HG02763 (cell line): ENCODE measurements at regions not wholly inside any gene's neighbourhood (a gene's known extent, or its start where the extent isn't known, plus 50 kb on each side); places are given as distances from the start of the nearest gene placed in this dataset.

Experiments
- ATAC-seq: cut with Tn5 transposase; IDR thresholded peaks from one replicate; pipeline ENCODE4 v1.9.1; 2021; ENCODE audit warnings: mild to moderate bottlenecking, moderate library complexity; ENCODE audit not compliant: unreplicated experiment

DNA sequence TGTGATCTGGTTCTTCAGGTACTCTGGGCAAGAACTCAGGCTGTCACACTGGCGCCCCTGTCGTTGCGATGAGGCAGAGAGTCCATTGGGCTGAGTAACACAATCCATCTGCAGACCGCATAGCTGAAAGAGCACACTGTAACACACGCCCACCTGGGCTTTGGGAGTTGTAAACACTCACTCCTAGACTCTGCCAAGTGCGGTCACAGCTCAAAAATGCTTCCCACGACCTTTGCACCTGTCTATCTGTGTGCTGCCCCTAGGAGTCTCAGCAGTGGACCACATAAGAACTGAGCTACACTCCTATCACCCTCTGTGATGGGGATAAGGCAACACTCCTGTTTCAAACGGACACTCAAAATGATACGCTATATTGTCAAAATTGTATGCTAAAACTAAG, 2028.3 kb downstream of the PCDH7 start:
- no peak for ATAC-seq

DNA sequence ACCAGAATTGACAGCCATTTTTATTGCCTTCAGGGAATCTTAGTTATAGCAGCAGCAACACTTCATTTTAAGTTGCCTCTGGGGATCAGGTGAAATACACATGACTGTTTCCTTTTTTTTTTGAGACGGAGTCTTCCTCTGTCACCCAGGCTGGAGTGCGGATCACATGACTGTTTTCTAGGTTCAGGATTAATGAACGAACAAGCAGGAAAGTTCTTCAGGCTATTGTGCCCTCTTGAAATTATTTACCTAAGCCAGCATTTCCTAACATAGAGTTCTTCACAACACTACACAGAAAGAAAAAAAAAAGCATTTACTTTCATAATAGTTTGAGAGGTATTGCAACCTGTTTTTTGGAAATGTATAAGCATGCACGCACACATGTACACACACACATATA, 2032.8 kb downstream of the PCDH7 start:
- no peak for ATAC-seq

DNA sequence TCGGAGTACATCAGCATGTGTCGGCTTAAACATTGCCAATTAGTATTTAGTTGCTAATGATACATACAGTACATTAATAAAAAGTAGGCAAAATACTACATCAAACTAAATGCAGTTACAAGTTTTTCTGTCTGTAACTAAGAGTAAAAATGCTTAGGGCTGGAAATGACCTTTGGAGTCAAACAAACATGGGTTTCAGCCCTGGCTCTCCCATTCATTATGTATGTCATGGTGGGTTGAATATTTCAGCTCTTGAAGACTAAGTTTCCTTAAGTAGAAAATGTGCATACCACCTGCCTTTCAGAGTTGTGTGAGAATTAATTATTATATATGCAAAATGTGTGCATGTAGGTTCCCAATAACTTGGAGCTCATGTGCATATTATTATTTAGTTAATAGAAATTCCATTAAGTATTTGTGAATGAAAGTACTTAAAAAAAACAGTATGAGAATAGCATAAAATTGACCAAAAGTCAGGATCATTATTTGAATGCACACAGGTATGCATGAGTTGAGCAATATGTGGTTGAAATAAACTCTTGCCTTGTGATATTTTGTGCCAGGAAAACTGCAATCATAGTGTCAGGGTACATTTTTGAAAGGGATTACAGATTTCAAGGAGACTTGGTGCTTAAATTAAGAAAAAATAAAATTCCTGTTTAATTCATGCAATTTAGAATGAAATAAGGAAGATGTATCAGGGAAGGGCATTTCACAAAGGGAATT, 2048.7 kb downstream of the PCDH7 start:
- no peak for ATAC-seq

DNA sequence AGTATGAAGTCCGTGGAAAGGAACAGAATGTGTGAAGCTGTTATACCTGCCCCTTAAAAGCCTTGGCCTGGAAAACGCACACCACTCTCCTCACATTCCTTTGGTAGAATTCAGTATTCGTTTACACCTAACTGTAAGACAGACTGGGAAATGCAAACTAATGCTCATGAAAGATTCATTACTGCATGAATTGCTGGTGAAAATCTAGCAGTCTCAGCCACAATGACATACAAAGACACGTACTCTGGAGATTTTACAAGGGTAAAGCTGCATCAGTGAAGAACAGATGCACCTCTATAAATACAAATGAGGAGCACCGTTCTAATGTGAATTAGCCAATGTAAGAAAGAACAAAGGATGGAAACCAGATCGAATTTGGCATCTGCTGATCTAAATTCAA, 2051.3 kb downstream of the PCDH7 start:
- no peak for ATAC-seq

DNA sequence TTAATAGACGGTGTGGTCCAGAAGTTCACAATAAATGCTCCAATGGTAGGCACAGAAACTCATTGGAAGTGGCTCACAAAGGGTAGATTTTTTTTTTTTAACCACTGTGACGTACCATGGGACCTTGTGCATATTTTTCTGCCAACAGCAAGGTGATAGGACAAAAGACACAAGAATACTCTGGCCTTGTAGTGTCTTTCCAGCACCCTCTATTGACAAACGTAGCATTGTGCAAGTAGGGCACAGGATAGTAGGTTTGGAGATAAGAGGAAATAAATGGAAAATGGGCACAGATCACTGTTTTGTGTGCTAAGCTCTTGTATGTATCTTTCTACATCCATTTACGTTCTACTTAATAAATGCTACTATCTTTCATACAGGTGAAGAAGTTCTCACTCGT, 2054.9 kb downstream of the PCDH7 start:
- ATAC-seq: no peak

DNA sequence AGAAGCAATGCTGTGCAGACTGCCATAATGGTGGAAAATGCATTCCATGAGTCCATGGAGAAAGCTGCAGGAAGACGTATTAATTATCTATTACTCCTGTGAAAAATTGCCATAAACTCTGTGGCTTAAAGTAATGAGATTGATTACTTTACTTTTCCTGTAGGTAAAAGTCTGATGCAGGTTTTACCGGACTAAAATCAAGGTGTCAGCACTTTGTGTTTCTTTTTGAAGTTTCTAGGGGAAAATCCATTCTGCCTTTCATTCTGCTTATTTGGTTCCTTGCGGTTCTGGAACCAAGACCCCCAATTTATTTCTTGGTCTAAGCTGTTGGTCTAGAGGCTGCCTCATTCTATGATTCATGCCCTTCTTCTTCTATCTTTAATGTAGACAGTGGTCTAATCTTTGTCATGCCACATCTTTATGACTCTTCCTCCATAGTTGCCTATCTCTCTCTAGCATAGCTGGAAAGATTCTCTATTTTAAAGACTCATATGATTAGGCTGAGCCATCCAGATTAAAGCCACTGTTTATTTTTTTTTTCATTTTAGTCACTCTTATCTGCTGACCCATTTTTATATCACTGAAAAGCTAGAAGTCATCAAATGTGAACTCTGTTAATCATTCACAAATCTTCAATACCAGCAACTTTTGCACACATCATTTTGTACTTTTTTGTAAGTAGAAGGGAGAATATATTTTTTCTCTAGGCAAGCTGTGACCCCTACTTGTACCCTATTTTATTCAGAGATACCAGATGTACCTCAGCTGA, 2056.4 kb downstream of the PCDH7 start:
- ATAC-seq: no peak

DNA sequence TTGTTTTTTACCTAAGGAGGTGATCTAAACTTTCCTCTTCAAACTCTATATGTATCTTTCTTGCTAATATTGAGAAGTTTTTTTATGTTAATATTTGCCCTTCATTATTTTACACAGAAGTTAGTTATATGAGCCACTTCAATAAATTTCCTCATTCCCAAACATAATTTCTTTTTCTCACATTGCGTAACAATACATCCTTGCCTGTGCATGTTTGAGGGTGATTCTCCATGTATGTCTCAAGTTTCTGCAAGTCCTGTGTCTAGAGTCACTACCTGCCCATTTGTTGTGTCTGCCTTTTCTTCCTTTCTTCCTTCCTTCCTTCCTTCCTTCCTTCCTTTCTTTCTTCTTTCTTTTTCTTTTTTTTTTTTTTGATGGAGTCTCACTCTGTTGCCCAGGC, 2057.9 kb downstream of the PCDH7 start:
- ATAC-seq: no peak

DNA sequence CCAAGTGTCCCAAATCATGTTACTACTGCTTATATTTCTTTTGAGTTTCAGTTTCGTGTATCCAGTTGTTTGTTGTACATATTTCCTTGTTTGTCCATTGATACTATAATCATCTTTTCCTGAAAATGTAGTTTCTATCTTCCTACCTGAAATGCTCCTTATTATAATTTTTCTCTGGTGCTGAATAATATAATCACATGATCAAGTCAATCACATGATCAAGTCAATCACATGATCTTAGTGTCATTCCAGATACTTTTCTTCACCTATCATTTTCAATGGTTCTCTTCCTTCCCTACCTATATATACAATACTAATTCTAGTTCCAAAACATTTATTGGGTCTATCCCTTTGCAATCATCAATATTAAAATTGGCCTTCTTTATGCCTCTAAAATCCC, 2058.8 kb downstream of the PCDH7 start:
- ATAC-seq: no peak

DNA sequence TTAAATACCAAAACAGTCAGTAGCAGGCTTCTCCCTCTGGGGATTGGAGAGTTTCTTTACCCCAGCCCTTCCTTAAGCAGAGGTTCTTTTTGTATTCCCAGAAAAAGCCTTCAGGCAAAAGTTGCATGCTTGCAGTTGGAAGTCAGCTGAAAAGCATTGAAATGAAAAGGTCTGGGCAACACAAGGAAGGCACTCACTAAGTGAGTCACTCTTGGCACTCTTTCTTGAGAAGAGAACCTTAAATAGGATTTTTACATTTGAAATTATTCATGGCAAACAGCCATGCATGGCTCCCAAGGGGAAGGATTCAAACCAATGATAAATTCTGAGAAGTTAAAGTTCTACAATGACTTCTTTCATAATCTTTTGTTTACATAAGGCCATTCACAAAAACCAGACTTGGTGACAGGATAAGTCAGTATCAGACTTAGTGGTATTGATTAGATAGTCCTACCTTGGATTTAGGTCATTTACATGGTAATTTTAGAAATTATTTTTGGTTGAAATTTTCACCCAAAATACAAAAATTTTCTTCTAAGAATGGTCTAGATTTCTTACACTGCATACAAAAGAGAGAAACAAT, 2068.9 kb downstream of the PCDH7 start:
- no peak for ATAC-seq

DNA sequence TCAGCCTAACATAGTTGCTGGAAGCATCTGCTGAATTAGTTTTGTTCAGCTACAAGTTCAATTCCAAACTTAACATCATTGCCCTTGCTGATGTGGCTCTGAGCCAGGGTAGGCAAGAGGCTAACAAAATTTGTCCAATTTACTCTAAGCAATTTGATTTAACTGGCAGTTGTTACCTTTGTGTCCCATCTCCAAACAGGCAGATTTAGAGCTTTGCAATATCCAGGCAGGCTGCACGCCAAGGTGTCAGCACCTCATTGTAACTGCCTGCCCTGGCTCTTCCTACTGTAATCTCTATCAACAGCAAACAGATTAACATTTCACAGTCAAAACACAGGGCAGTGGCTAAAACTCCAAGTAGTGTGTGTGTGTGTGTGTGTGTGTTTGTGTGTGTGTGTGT, 2070.6 kb downstream of the PCDH7 start:
- no peak for ATAC-seq

DNA sequence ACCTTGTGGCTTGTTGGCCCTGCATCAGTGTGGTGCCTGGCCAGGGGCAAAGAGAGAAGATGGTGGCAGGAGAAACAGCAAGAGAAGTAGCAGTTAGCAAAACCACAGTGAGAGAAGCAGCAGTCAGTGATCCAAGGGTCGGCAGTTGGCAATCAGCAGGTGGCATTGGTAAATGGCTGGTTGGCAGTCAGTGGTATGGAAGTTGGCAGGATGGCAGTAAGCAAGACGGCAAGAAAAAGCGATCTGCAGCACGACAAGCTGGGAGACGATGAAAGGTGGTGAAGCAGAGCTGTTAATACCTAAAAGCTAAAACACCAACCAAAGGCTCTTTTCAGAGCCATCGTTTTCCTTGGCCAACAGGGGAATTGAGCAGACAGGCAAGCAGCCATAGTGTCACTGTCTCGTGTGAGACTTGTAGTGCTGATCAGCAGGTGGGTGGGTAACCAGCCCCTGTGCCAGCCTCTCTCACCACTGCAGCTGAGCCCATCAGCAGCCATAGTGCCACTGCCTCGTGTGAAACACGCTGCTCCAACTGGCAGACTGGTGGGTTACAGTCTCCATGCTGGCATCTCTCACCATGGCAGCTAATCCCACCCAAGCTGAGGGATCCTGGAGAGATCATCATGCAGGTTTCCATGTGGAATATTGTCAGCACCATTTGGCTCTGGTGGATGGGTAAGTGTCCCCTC, 2078.4 kb downstream of the PCDH7 start:
- no peak for ATAC-seq

DNA sequence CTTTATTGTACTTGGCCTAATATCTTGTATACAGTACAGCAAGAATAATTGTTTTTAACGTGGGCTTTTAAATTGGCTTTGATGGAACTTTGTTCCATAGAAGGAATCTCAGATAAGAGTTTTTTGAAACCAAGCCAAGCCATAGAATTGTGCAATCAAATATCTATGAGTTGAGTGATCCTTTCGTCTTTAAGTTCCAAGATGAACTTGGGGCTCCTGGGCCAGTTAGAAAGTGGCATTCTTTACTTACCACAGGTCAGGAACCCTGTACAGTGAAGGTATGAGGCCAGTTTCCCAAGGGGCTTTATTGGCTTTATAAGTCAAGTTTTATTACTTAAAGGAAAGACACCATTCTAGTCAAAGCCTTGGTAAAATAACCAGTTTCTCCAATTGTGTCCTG, 2104.2 kb downstream of the PCDH7 start:
- ATAC-seq: no peak

DNA sequence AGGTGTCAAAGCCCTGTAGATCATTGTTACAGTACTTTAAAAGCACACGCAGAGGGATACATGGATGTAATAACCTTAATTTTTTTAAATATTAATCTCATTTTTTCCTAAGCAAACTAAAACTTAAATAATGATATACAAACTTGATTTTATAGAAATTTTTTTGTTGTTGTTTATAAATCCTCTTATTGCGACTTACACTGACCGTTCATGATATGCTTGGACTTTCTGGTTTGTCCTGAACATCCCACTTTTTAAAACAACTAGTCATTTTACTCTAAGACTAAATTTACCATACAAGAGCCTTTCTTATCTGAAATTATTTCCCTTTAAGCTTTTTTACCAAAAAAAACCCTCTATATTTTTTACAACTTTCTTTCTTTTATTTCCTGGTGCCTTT, 2106.0 kb downstream of the PCDH7 start:
- no peak for ATAC-seq

DNA sequence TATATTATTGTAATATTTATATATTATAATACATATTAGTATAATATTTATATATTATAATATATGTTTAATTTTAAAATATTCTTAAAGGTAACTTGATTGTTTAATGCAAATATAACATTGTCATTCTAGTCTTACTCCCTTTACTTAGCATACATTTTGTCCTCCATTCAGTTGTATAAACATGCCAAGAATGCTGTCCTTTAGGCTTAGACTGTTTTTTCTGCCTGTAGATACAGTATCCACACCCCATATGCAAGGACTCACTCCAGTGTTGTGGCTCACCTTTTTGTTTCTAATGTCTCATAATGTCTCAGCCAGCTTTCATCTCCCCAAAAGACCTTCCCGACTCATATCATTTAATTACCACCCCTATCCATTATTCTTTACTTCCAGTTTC, 2110.0 kb downstream of the PCDH7 start:
- ATAC-seq: no peak

DNA sequence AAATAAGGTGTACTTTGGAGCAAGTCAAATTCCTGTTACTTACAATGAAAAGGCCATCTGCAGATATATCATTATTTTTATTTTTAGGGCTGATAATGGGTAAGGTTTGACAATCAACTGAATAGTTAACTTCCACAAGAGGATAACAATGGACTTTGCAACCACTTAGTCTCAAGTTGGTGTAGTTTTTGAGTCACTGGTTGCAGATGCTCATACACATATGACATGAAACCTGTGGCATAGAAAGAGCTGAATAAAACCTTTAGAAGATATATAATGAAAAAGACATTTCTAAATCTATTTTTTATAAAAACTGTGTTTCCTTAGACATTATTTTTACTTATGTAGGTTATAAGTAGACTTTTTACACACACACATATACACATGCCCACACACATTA, 2110.9 kb downstream of the PCDH7 start:
- ATAC-seq: no peak

DNA sequence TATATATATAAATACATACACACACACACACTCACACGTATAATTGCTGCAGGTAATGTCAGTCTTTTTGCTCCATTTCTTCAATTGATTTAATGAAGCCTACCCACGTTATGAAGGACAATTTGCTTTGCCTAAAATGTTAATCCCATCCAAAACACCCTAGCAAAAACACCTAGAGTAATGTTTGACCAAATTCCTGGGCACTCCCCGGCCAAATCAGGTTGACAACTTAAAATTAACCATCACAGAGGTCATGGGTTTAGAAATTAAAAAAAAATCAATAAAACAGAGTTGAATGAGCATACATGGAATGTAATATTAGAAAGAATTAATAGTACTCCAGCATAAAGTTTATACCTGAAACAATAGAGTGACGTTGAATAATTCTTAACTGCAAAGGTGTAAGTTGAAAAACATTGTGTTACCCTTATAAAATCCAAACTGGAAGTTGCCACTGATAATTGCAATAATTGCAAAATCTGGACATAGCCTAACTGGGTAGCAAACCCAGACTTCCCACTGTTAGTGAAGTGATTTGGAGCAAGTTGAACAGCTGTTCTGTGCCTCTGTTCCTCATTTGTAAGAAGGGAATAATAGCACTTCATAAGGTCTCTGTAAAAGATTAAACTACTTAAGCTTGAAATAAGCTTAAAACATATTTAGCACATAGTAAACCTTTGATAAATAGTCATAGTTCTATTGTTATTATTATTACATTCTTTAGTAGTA, 2120.5 kb downstream of the PCDH7 start:
- ATAC-seq: no peak

DNA sequence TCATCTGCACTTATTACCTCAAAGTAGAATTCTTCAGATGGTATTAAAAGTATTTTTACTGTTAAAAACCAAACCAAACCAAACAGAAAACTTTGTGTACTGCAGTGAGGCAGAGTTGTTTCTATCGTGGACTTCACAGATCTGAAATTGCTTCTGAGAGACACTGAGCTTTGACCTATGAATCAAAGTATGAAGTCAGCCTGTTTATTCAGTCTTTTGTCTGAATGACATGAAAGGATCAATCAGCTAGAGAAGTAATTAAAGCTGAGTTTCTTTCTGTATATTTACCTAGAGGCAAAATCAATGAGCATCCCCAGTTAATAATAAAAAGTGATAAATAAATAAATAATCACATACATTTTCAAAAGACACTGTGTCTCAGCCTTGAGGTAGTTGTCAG, 2121.0 kb downstream of the PCDH7 start:
- ATAC-seq: no peak

DNA sequence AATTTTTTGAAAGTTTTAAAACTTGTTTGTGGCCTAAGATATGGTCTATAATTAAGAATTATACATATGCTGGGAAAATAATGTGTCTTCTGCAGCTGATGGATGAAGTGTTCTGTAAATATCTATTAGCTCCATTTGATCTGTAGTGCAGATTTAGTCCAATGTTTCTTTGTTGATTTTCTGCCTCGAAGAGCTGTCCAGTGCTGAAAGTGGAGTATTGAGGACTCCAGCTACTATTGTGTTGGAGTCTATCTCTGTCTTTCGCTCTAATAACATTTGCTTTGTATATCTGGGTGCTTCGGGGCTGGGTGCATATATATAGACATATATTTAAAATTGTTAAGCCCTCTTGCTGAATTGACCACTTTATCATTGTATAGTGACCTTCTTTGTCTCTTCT, 2127.3 kb downstream of the PCDH7 start:
- ATAC-seq: no peak

DNA sequence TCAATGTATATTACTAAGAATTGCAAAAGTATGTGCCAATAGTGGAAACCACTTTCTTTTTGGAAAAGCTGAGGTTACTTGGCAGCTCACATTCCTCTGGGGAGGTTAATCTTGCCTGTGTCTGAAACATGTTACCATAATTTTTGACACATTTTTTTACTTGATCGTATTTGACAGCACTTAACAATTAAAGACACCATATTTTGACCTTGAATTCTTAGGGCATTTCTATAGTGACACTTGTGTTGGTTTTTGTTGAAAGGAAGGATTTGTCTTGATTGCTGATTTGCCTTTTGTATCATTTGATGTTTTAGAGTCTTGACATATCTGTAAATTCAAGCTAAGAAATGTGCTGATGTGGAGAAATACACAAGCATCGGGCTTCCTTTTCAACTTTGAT, 2135.5 kb downstream of the PCDH7 start:
- no peak for ATAC-seq

DNA sequence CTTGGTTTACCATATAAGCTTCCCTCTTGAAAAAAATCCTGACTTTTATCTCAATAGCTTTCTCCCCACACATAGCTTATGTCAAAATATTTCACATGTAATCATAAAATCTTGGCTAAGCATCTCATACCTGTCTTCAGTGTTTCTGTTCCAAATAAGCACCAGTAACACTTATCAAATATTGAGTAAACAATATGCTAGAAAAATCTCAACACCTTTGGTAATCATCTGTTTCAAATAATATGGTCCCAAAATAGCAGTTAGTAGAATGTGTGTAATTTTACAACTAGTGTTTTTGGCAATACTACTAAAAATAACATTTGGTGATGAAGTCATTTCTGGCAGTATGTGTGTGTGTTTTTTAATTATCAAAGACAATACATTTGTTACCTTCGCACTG, 2138.2 kb downstream of the PCDH7 start:
- no peak for ATAC-seq

DNA sequence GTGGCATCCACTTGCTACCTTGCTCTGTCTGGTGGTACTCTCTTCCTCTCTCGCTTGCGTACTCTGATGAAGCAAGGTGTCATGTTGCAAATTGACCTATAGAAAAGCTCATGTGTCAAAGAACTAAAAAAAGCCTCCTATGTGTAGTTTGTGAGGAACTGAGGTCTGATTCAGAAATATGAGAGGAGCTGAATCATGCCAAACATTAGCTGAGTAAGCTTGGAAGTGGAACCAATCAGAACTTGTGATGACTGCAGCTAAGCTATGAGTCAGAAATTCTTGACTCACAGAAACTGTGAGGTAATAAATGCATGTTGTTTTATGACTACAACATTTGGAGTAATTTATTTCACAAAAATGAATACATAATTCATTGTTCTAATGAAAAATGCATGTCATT, 2138.8 kb downstream of the PCDH7 start:
- ATAC-seq: no peak
